HG03045 (cell line): ENCODE measurements at regions not wholly inside any gene's neighbourhood (a gene's known extent, or its start where the extent isn't known, plus 50 kb on each side); places are given as distances from the start of the nearest gene placed in this dataset.

ENCODE experiments used
- ATAC-seq: cut with Tn5 transposase; IDR thresholded peaks from one replicate; pipeline ENCODE4 v1.9.1; 2021; ENCODE audit warnings: mild to moderate bottlenecking, moderate library complexity; ENCODE audit not compliant: unreplicated experiment

- ATAC-seq = no peak
Observed at GRCh38 chr5:88144219-88145001, 124.2 kb downstream of the TMEM161B start.

- ATAC-seq = no peak
Observed at GRCh38 chr5:88143693-88144218, 124.9 kb downstream of the TMEM161B start.

- ATAC-seq = no peak
Observed at GRCh38 chr5:88142886-88143692, 125.6 kb downstream of the TMEM161B start.

- no peak for ATAC-seq
Observed at GRCh38 chr5:88142636-88142885, 126.1 kb downstream of the TMEM161B start.

- ATAC-seq = peak; percentile 86
Observed at GRCh38 chr5:88140856-88141752, 127.5 kb downstream of the TMEM161B start.

GRCh38 chr5:88140396-88140855, 128.2 kb downstream of the TMEM161B start:
- ATAC-seq = no peak

GRCh38 chr5:88130211-88130815, 138.3 kb downstream of the TMEM161B start:
- no peak for ATAC-seq

GRCh38 chr5:88128813-88129212, 139.8 kb downstream of the TMEM161B start:
- no peak for ATAC-seq

GRCh38 chr5:88119535-88120125, 149.0 kb downstream of the TMEM161B start:
- ATAC-seq = no peak

- ATAC-seq = no peak
Observed at GRCh38 chr5:88118179-88118578, 150.5 kb downstream of the TMEM161B start.

GRCh38 chr5:88117546-88117945, 151.1 kb downstream of the TMEM161B start:
- ATAC-seq = no peak

- no peak for ATAC-seq
Observed at GRCh38 chr5:88116396-88116795, 152.2 kb downstream of the TMEM161B start.

GRCh38 chr5:88115211-88115610, 153.4 kb downstream of the TMEM161B start:
- ATAC-seq = no peak

- no peak for ATAC-seq
Observed at GRCh38 chr5:88113429-88113828, 155.2 kb downstream of the TMEM161B start.

- no peak for ATAC-seq
Observed at GRCh38 chr5:88109818-88110217, 158.8 kb downstream of the TMEM161B start.

- ATAC-seq = no peak
Observed at GRCh38 chr5:88108490-88109279, 160.0 kb downstream of the TMEM161B start.

- ATAC-seq = no peak
Observed at GRCh38 chr5:88094906-88095496, 173.6 kb downstream of the TMEM161B start.

- ATAC-seq = no peak
Observed at GRCh38 chr5:88094403-88094802, 174.2 kb downstream of the TMEM161B start.

GRCh38 chr5:88093765-88094164, 174.9 kb downstream of the TMEM161B start:
- ATAC-seq = no peak
